K562 (cell line): ENCODE measurements at regions not wholly inside any gene's neighbourhood (a gene's known extent, or its start where the extent isn't known, plus 50 kb on each side); places are given as distances from the start of the nearest gene placed in this dataset.

Experiments used
- ATAC-seq: fragments of 200-7000 bp; cut with Tn5 transposase; 3 replicates; pipeline ENCODE4 v1.9.1; 2020; ENCODE audit warnings: moderate library complexity
- BruUV-seq: library from RNA; stranded (reverse); fragments of 400-500 nt; replicated peaks from 2 replicates; lab custom pipeline; 2021; lab: Mats Ljungman, UMichigan
- CTCF ChIA-PET: fragments of 300-600 bp; formaldehyde crosslinking; extraction: SDS; loops from one replicate; lab custom pipeline; 2021; ENCODE audit warnings: low intra/inter-chr PET ratio; lab: Yijun Ruan, JAX
- POLR2A ChIA-PET: fragments of 300-600, 350-650 bp; sonication (Branson Sonifier 250); formaldehyde crosslinking; extraction: SDS; loops from one replicate; lab custom pipeline; 2021; ENCODE audit warnings: antibody characterized with exemption, inconsistent platforms; lab: Yijun Ruan, JAX
- DNase-seq, 4 experiments: peaks; one replicate each; pipeline versions ENCODE4 v3.0.0 to v3.0.0-alpha.2; 2011 to 2018; ENCODE audit warnings: low spot score in 3 of 4, mixed read lengths in 3 of 4; ENCODE audit errors: extremely low read depth in 1 of 4
- FAIRE-seq: peaks from 2 replicates; lab custom pipeline; 2011; peaks lifted over from hg19 to GRCh38; lab: Jason Lieb, UNC
- H2AFZ ChIP-seq: 2 replicates; pipeline ENCODE4 v1.6.0; 2011; ENCODE audit warnings: low read depth, low read length, control low read depth, inconsistent platforms
- H3K27ac ChIP-seq: fragments of 200-600 bp; 3 replicates; pipeline ENCODE4 v1.8.0; 2011; ENCODE audit warnings: low read depth, mild to moderate bottlenecking, control low read depth, inconsistent platforms, low read length, moderate library complexity, mixed read lengths; ENCODE audit errors: extremely low read depth
- H3K27me3 ChIP-seq, 2 experiments: fragments of 300-600 bp in 1 of 2; 2 replicates in 1 of 2; 3 replicates in 1 of 2; pipeline versions ENCODE4 v1.6.0 to v1.8.0; 2011; ENCODE audit warnings: inconsistent platforms in 2 of 2, low read length in 2 of 2, mild to moderate bottlenecking in 1 of 2, mixed read lengths in 1 of 2, moderate library complexity in 1 of 2; ENCODE audit not compliant: control insufficient read depth in 2 of 2, insufficient read depth in 2 of 2
- H3K36me3 ChIP-seq: fragments of 300-600 bp; 3 replicates; pipeline ENCODE4 v1.8.0; 2011; ENCODE audit warnings: mild to moderate bottlenecking, low read length, inconsistent platforms; ENCODE audit not compliant: control insufficient read depth, insufficient read depth
- H3K4me1 ChIP-seq, 2 experiments: fragments of 200-600 bp in 1 of 2; replicated peaks in 1 of 2; 2 replicates in 1 of 2; 3 replicates in 1 of 2; pipeline versions ENCODE4 v1.5.1 to v1.8.0; 2011; ENCODE audit warnings: inconsistent platforms in 2 of 2, low read length in 2 of 2, mild to moderate bottlenecking in 1 of 2, mixed read lengths in 1 of 2, moderate library complexity in 1 of 2; ENCODE audit not compliant: control insufficient read depth in 2 of 2, insufficient read depth in 2 of 2
- H3K4me2 ChIP-seq: 2 replicates; pipeline ENCODE4 v1.6.1; 2011; ENCODE audit warnings: low read length, control low read depth, inconsistent platforms, mixed read lengths; ENCODE audit not compliant: insufficient read depth
- H3K4me3 ChIP-seq: fragments of 200-600 bp; sonication (generic), shearing (Covaris generic); 2 replicates; pipeline ENCODE4 v1.5.1; 2016; ENCODE audit warnings: control low read depth, inconsistent platforms
- H3K79me2 ChIP-seq: fragments of 200-600 bp; 3 replicates; pipeline ENCODE4 v1.8.0; 2011; ENCODE audit warnings: low read length, inconsistent platforms; ENCODE audit not compliant: control insufficient read depth, insufficient read depth
- H3K9ac ChIP-seq, 2 experiments: 2 replicates each; pipeline versions ENCODE4 v1.6.0 to v1.6.1; 2011; ENCODE audit warnings: low read depth in 2 of 2, low read length in 2 of 2, control low read depth in 1 of 2, inconsistent platforms in 1 of 2, mild to moderate bottlenecking in 1 of 2, mixed read lengths in 1 of 2; ENCODE audit not compliant: insufficient read depth in 1 of 2
- H3K9me1 ChIP-seq: one replicate; pipeline ENCODE4 v1.6.0; 2011; ENCODE audit warnings: inconsistent platforms, mild to moderate bottlenecking, low read length, moderate library complexity; ENCODE audit not compliant: control insufficient read depth, insufficient read depth
- H3K9me3 ChIP-seq: replicated peaks from 2 replicates; pipeline ENCODE4 v1.5.1; 2011; ENCODE audit warnings: low read depth, low read length, inconsistent platforms; ENCODE audit not compliant: control insufficient read depth, insufficient read depth
- H4K20me1 ChIP-seq: replicated peaks from 2 replicates; pipeline ENCODE4 v1.6.1; 2011; ENCODE audit warnings: low read length, inconsistent platforms, mixed read lengths; ENCODE audit not compliant: control insufficient read depth, insufficient read depth
- ARID1B ChIP-seq: fragments of 450-650 bp; IDR thresholded peaks from 2 replicates; pipeline ENCODE4 v1.6.1; 2016; ENCODE audit warnings: antibody characterized with exemption, mild to moderate bottlenecking, inconsistent platforms
- ARID4B ChIP-seq: sonication (generic); formaldehyde crosslinking; IDR thresholded peaks from 2 replicates; pipeline ENCODE4 v1.8.0; 2022; ENCODE audit warnings: mild to moderate bottlenecking, missing genetic modification reagents
- EHMT2 ChIP-seq: fragments of 450-650 bp; IDR thresholded peaks from 2 replicates; pipeline ENCODE4 v1.6.1; 2018; ENCODE audit warnings: antibody characterized with exemption
- GABPB1 ChIP-seq: sonication (generic); formaldehyde crosslinking; IDR thresholded peaks from 2 replicates; pipeline ENCODE4 v1.8.0; 2022; ENCODE audit warnings: mild to moderate bottlenecking, missing genetic modification reagents
- GTF2E2 ChIP-seq: fragments of 200-800 bp; sonication (Bioruptor generic); IDR thresholded peaks from 2 replicates; pipeline ENCODE4 v1.6.1; 2016; ENCODE audit warnings: missing genetic modification characterization, missing compliant biosample characterization
- KDM1A ChIP-seq, 2 experiments: fragments of 450-650 bp; IDR thresholded peaks; 2 replicates each; pipeline ENCODE4 v1.6.1; 2016; ENCODE audit warnings: mild to moderate bottlenecking in 2 of 2
- KHSRP ChIP-seq: fragments of 450-650 bp; IDR thresholded peaks from 2 replicates; pipeline ENCODE4 v1.6.1; 2017
- MYC ChIP-seq, 2 experiments: fragments of 250-450 bp in 1 of 2; sonication (Bioruptor Pico) in 1 of 2; IDR thresholded peaks; 2 replicates each; pipeline versions ENCODE4 v1.5.1 to v1.6.1; 2012 to 2021; ENCODE audit warnings: low read depth in 2 of 2, borderline replicate concordance in 1 of 2, improper control_type of control experiment in 1 of 2, low read length in 1 of 2, mild to moderate bottlenecking in 1 of 2, moderate library complexity in 1 of 2
- NFATC3 ChIP-seq: fragments of 450-650 bp; IDR thresholded peaks from 2 replicates; pipeline ENCODE4 v1.6.1; 2017; ENCODE audit warnings: mild to moderate bottlenecking
- NR2F6 ChIP-seq: fragments of 450-650 bp; formaldehyde crosslinking; IDR thresholded peaks from 2 replicates; pipeline ENCODE4 v1.4.0; 2020; ENCODE audit warnings: mild to moderate bottlenecking
- RBM15 ChIP-seq: fragments of 200-400 bp; formaldehyde crosslinking; IDR thresholded peaks from 2 replicates; pipeline ENCODE4 v1.6.1; 2018; ENCODE audit warnings: mild to moderate bottlenecking, low read length, moderate library complexity; ENCODE audit not compliant: insufficient read depth
- SIN3B ChIP-seq: fragments of 450-650 bp; IDR thresholded peaks from 2 replicates; pipeline ENCODE4 v1.6.1; 2017; ENCODE audit warnings: low read depth, mild to moderate bottlenecking, moderate library complexity
- TAL1 ChIP-seq: fragments of 450-650 bp; IDR thresholded peaks from 2 replicates; pipeline ENCODE4 v1.6.1; 2016; ENCODE audit warnings: mild to moderate bottlenecking
- TCF3 ChIP-seq: sonication (generic); formaldehyde crosslinking; IDR thresholded peaks from 2 replicates; pipeline ENCODE4 v1.4.0; 2020; ENCODE audit warnings: mild to moderate bottlenecking, missing genetic modification reagents
- TCF7 ChIP-seq: sonication (generic); IDR thresholded peaks from 2 replicates; pipeline ENCODE4 v1.6.1; 2016; ENCODE audit warnings: antibody characterized with exemption, borderline replicate concordance
- ZNF124 ChIP-seq: sonication (generic); formaldehyde crosslinking; IDR thresholded peaks from 2 replicates; pipeline ENCODE4 v1.8.1; 2022; ENCODE audit warnings: missing genetic modification reagents
- ZNF24 ChIP-seq: fragments of 450-650 bp; IDR thresholded peaks from 2 replicates; pipeline ENCODE4 v1.6.1; 2016
- ZNF384 ChIP-seq: IDR thresholded peaks from 2 replicates; pipeline ENCODE4 v1.6.1; 2012; ENCODE audit warnings: low read depth, low read length, improper control_type of control experiment
- ZNF408 ChIP-seq: fragments of 250-450 bp; sonication (Bioruptor Pico); IDR thresholded peaks from 2 replicates; pipeline ENCODE4 v1.4.0; 2020; ENCODE audit warnings: low read depth, mild to moderate bottlenecking, moderate library complexity
- WGBS: fragments of 100-300 bp; shearing (Covaris generic); methylation state at CpG from one replicate; pipeline ENCODE4 v1.1.6; 2016; ENCODE audit warnings: low coverage, mixed read lengths; ENCODE audit not compliant: insufficient coverage; ENCODE audit errors: missing lambda C conversion rate; 5-methylcytosine and 5-hydroxymethylcytosine counted together
- in situ Hi-C: fragments of 300-500 bp; cut with MboI; formaldehyde crosslinking; loops from 4 replicates; pipeline ENCODE4 v1.15.0; 2018; ENCODE audit warnings: inconsistent platforms, mixed read lengths
- intact Hi-C: fragments of 100-400 bp; cut with micrococcal nuclease; formaldehyde crosslinking; loops from 2 replicates; pipeline ENCODE4 v1.14.2; 2022
- TF ChIP-seq, protein P1 (sequence below): fragments of 250-450 bp; sonication (Bioruptor Pico); IDR thresholded peaks from 2 replicates; pipeline ENCODE4 v1.4.0; 2020; ENCODE audit warnings: mild to moderate bottlenecking, moderate library complexity, borderline replicate concordance

- no peak overlapping the region for H2AFZ ChIP-seq
- FAIRE-seq (no peak), DNase-seq (no peak), ATAC-seq (no peak)
- H3K9me1 ChIP-seq, result no peaks in the 10 kb centered on the region
- no peak overlapping the region for H3K4me2 ChIP-seq
- ChIA-PET CTCF (no interaction called here), POLR2A (no interaction called here)
- H3K4me3 ChIP-seq, result no peak overlapping the region
- no peaks in the 10 kb centered on the region for H4K20me1 ChIP-seq
- no peaks in the 10 kb centered on the region for H3K79me2 ChIP-seq
- no peaks in the 10 kb centered on the region for H3K4me1 ChIP-seq
- no peak overlapping the region for H3K27ac ChIP-seq
- in situ Hi-C loops, result no loop called here
- BruUV-seq, result no TSS peak
- WGBS, result 0% methylated on average over 1 of the region's 1 CpG
- H3K36me3 ChIP-seq, result no peaks in the 10 kb centered on the region
- H3K27me3 ChIP-seq, result no peaks in the 10 kb centered on the region
- H3K9me3 ChIP-seq, result no peaks in the 10 kb centered on the region; the same call in 1 of the 2 replicates
- no peak for TF ChIP-seq ZNF408
- TF ChIP-seq RBM15, result no peak
- TF ChIP-seq GABPB1 (CRISPR knock-in tag), result no peak
- no peak for TF ChIP-seq ZNF124 (CRISPR knock-in tag)
- TF ChIP-seq NR2F6 (CRISPR knock-in tag), result no peak
- TF ChIP-seq TAL1, result no peak
- TF ChIP-seq TCF3 (CRISPR knock-in tag), result no peak
- TF ChIP-seq TCF7, result no peak
- TF ChIP-seq EHMT2, result no peak
- no peak for TF ChIP-seq MYC (IDR thresholded peaks at IDR 0.05; ENCODE audit: low read depth, low read length)
- TF ChIP-seq MYC (CRISPR knock-in tag; IDR thresholded peaks at IDR 0.05; ENCODE audit: borderline replicate concordance, low read depth), result no peak
- TF ChIP-seq ZNF24, result no peak
- TF ChIP-seq, protein P1, sequence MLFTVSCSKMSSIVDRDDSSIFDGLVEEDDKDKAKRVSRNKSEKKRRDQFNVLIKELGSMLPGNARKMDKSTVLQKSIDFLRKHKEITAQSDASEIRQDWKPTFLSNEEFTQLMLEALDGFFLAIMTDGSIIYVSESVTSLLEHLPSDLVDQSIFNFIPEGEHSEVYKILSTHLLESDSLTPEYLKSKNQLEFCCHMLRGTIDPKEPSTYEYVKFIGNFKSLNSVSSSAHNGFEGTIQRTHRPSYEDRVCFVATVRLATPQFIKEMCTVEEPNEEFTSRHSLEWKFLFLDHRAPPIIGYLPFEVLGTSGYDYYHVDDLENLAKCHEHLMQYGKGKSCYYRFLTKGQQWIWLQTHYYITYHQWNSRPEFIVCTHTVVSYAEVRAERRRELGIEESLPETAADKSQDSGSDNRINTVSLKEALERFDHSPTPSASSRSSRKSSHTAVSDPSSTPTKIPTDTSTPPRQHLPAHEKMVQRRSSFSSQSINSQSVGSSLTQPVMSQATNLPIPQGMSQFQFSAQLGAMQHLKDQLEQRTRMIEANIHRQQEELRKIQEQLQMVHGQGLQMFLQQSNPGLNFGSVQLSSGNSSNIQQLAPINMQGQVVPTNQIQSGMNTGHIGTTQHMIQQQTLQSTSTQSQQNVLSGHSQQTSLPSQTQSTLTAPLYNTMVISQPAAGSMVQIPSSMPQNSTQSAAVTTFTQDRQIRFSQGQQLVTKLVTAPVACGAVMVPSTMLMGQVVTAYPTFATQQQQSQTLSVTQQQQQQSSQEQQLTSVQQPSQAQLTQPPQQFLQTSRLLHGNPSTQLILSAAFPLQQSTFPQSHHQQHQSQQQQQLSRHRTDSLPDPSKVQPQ (CRISPR knock-in tag), result no peak
- TF ChIP-seq KHSRP, result no peak
- TF ChIP-seq ZNF384, result no peak
- TF ChIP-seq ARID4B (CRISPR knock-in tag), result no peak
- no peak for TF ChIP-seq KDM1A (IDR thresholded peaks at IDR 0.05)
- no peak for TF ChIP-seq NFATC3
- no peak for TF ChIP-seq ARID1B
- TF ChIP-seq SIN3B, result no peak
- TF ChIP-seq GTF2E2 (tag), result no peak
- intact Hi-C loops, result no loop called here
- no peak overlapping the region for H3K9ac ChIP-seq
Observed at GRCh38 chr4:95779447-95779846, 60.4 kb upstream of the PDHA2 start.
